ENCODE measurements at regions not wholly inside any gene's neighbourhood (a gene's known extent, or its start where the extent isn't known, plus 50 kb on each side); places are given as distances from the start of the nearest gene placed in this dataset.

DNA sequence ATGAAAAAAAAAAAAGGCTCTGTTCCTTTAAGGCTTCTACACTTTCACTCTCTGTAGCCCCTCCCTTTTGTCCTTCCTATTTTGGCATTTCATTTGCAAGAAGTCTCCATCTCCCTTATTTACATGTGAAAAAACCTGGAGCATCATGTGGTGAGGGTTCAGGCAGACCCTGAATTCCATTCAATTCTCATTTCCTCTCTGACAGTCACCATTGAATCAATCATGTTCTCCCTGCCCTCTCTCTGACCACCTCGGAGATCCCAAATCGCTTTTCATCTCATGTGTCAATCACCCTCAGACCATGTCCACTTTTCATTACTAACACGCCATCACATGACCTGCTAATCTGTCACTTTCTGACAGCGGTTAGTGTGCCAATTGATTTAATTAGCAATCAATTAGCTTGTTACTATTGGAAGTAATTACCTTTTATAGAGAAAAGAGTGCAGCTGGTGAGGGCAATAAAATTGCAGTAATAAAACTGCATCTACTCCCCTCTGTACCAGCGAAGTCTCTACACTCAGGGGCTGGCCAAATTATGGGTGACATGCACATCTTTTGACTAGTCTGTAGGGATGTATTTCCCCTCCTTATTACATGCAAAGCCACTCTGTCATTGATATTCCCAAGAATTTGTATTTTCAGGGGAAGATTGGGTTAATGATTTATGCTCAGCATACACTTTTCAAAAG is 317.4 kb downstream of the EN1 start:
- peak overlapping the region; percentile 32 for H3K4me2 ChIP-seq (ENCODE audit: low read length)
- no peaks in the 10 kb centered on the region for H3K36me3 ChIP-seq (ENCODE audit: control insufficient read depth, insufficient read depth, low read length)
- H3K79me2 ChIP-seq, result no peaks in the 10 kb centered on the region
- H3K9me3 ChIP-seq (ENCODE audit: control insufficient read depth, low read length), result no peaks in the 10 kb centered on the region
- H2AFZ ChIP-seq, result no peak overlapping the region
- no peak overlapping the region for H3K4me3 ChIP-seq (ENCODE audit: low read depth, low read length)
- H3K4me1 ChIP-seq, result no peaks in the 10 kb centered on the region
- no peak overlapping the region for H3K9ac ChIP-seq
- no peaks in the 10 kb centered on the region for H3K27me3 ChIP-seq (ENCODE audit: control insufficient read depth, insufficient read depth, low read length)
- no peak overlapping the region for H3K27ac ChIP-seq
- no peak for TF ChIP-seq CTCF (IDR thresholded peaks at IDR 0.05)

DNA sequence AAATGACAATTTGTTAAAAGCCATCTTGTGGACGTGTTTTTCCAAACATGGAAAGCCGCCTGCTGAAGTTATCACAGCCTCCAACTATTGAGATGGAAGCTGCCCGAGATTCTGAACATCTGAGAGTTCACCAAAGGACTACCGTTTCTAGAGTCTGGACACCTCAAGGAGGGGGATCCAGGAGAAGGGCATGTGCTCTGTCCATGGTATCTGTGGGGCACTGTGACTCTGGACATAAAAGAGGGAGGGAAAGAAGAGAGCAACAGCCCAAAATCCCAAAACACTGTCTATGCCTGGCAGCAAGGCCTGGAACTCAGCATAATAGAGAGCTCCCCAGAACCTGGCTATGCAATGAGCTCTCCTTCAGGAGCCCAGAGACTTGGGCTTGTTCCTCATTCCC is 319.9 kb downstream of the EN1 start:
- no peaks in the 10 kb centered on the region for H3K27me3 ChIP-seq (ENCODE audit: control insufficient read depth, insufficient read depth, low read length)
- no peak overlapping the region for H3K9ac ChIP-seq
- no peak overlapping the region for H3K4me2 ChIP-seq (ENCODE audit: low read length)
- no peaks in the 10 kb centered on the region for H3K9me3 ChIP-seq (ENCODE audit: control insufficient read depth, low read length)
- H3K27ac ChIP-seq, result no peak overlapping the region
- H2AFZ ChIP-seq, result no peak overlapping the region
- no peaks in the 10 kb centered on the region for H3K4me1 ChIP-seq
- H3K4me3 ChIP-seq (ENCODE audit: low read depth, low read length), result no peak overlapping the region
- TF ChIP-seq CTCF (IDR thresholded peaks at IDR 0.05), result no peak
- no peaks in the 10 kb centered on the region for H3K36me3 ChIP-seq (ENCODE audit: control insufficient read depth, insufficient read depth, low read length)
- H3K79me2 ChIP-seq, result no peaks in the 10 kb centered on the region

GRCh38 chr2:118525346-118525745 is 322.1 kb downstream of the EN1 start:
- Histone ChIP-seq H3K36me3 (ENCODE audit: control insufficient read depth, insufficient read depth, low read length) (no peaks in the 10 kb centered on the region), H3K9ac (no peak overlapping the region), H3K4me1 (no peaks in the 10 kb centered on the region), H3K4me3 (ENCODE audit: low read depth, low read length) (no peak overlapping the region), H3K9me3 (ENCODE audit: control insufficient read depth, low read length) (no peaks in the 10 kb centered on the region), H3K79me2 (no peaks in the 10 kb centered on the region), H2AFZ (no peak overlapping the region), H3K27me3 (ENCODE audit: control insufficient read depth, insufficient read depth, low read length) (no peaks in the 10 kb centered on the region), H3K4me2 (ENCODE audit: low read length) (no peak overlapping the region), H3K27ac (no peak overlapping the region)
- no peak for TF ChIP-seq CTCF (IDR thresholded peaks at IDR 0.05)

DNA sequence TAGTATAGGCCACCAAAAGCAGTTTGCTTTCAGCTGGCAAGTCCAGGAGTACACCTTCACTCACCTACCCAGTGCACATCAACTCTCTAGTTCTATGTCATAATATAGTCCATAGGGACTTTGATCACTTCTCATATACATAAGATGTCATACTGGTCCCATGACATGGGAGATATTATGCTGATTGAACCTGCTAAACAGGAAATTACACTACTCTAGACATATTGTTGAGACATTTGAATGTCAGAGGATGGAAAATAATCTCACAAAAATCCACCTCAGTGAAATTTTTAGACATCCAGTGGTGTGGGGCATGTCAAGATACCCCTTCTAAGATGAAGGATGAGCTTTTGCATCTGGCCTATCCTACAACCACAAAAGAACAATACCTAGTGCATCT is 322.5 kb downstream of the EN1 start:
- H3K79me2 ChIP-seq, result no peaks in the 10 kb centered on the region
- H3K4me3 ChIP-seq (ENCODE audit: low read depth, low read length), result no peak overlapping the region
- H3K9ac ChIP-seq, result no peak overlapping the region
- H2AFZ ChIP-seq, result no peak overlapping the region
- no peaks in the 10 kb centered on the region for H3K4me1 ChIP-seq
- no peak overlapping the region for H3K27ac ChIP-seq
- no peaks in the 10 kb centered on the region for H3K9me3 ChIP-seq (ENCODE audit: control insufficient read depth, low read length)
- H3K4me2 ChIP-seq (ENCODE audit: low read length), result no peak overlapping the region
- no peaks in the 10 kb centered on the region for H3K36me3 ChIP-seq (ENCODE audit: control insufficient read depth, insufficient read depth, low read length)
- no peaks in the 10 kb centered on the region for H3K27me3 ChIP-seq (ENCODE audit: control insufficient read depth, insufficient read depth, low read length)
- no peak for TF ChIP-seq CTCF (IDR thresholded peaks at IDR 0.05)

DNA sequence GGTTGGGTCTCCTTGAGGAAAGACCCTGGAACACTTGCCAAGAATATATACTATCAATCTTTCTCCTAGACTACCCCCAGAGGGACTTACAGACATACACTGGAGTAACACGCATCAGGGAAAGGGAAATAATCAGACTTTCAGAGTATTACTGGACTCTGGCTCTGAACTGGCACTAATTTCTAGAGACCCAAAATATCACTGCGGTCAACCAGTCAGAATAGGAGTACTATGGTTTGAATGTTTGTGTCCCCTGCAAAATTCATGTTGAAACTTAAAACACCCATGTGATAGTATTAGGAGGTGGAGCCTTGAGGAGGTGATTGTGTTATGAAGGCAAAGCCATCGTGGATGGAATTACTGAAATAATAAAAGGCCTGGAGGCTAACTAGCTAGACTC is 323.7 kb downstream of the EN1 start:
- Histone ChIP-seq H3K27me3 (ENCODE audit: control insufficient read depth, insufficient read depth, low read length) (no peaks in the 10 kb centered on the region), H3K9ac (no peak overlapping the region), H3K36me3 (ENCODE audit: control insufficient read depth, insufficient read depth, low read length) (no peaks in the 10 kb centered on the region), H2AFZ (no peak overlapping the region), H3K4me1 (no peaks in the 10 kb centered on the region), H3K27ac (no peak overlapping the region), H3K4me3 (ENCODE audit: low read depth, low read length) (no peak overlapping the region), H3K79me2 (no peaks in the 10 kb centered on the region), H3K4me2 (ENCODE audit: low read length) (no peak overlapping the region), H3K9me3 (ENCODE audit: control insufficient read depth, low read length) (no peaks in the 10 kb centered on the region)
- no peak for TF ChIP-seq CTCF (IDR thresholded peaks at IDR 0.05)

All from parathyroid adenoma (tissue), 2 donors.